GM23338 (cell line): ENCODE measurements at regions not wholly inside any gene's neighbourhood (a gene's known extent, or its start where the extent isn't known, plus 50 kb on each side); places are given as distances from the start of the nearest gene placed in this dataset.

Experiments used
- ATAC-seq: fragments of 200-7000 bp; cut with Tn5 transposase; 3 replicates; pipeline ENCODE4 v1.9.1; 2020
- DNase-seq: peaks from one replicate; pipeline ENCODE4 v3.0.0-alpha.2; 2015; ENCODE audit warnings: low spot score
- H2AFZ ChIP-seq: fragments of 200-600 bp; sonication (generic); 2 replicates; pipeline ENCODE4 v1.8.0; 2016; ENCODE audit warnings: antibody characterized with exemption, mild to moderate bottlenecking, moderate library complexity
- H3F3A ChIP-seq: fragments of 200-600 bp; sonication (generic); replicated peaks from 2 replicates; pipeline ENCODE4 v1.8.0; 2017; ENCODE audit warnings: antibody characterized with exemption, mixed run types, low read depth
- H3K27ac ChIP-seq: fragments of 200-600 bp; sonication (generic); 2 replicates; pipeline ENCODE4 v1.6.1; 2016; ENCODE audit warnings: low read depth
- H3K27me3 ChIP-seq: fragments of 200-600 bp; sonication (generic); 2 replicates; pipeline ENCODE4 v1.8.0; 2016; ENCODE audit warnings: mild to moderate bottlenecking, mixed run types, moderate library complexity; ENCODE audit not compliant: insufficient read depth
- H3K36me3 ChIP-seq: fragments of 200-600 bp; sonication (generic); 2 replicates; pipeline ENCODE4 v1.8.0; 2016; ENCODE audit warnings: mild to moderate bottlenecking; ENCODE audit not compliant: insufficient read depth
- H3K4me1 ChIP-seq: fragments of 200-600 bp; sonication (generic); 2 replicates; pipeline ENCODE4 v1.8.0; 2016; ENCODE audit warnings: mild to moderate bottlenecking, moderate library complexity; ENCODE audit not compliant: insufficient read depth
- H3K4me2 ChIP-seq: fragments of 200-600 bp; sonication (generic); 2 replicates; pipeline ENCODE4 v1.7.1; 2017; ENCODE audit warnings: mixed run types
- H3K4me3 ChIP-seq: fragments of 200-600 bp; sonication (generic); 2 replicates; pipeline ENCODE4 v1.6.1; 2016; ENCODE audit warnings: mixed run types
- H3K79me2 ChIP-seq: fragments of 200-600 bp; sonication (generic); replicated peaks from 2 replicates; pipeline ENCODE4 v1.8.0; 2017; ENCODE audit warnings: mild to moderate bottlenecking; ENCODE audit not compliant: insufficient read depth
- H3K9me2 ChIP-seq: fragments of 200-600 bp; sonication (generic); 2 replicates; pipeline ENCODE4 v1.8.0; 2017; ENCODE audit not compliant: insufficient read depth
- H4K20me1 ChIP-seq: fragments of 200-600 bp; sonication (generic); replicated peaks from 2 replicates; pipeline ENCODE4 v1.8.0; 2017; ENCODE audit warnings: mild to moderate bottlenecking; ENCODE audit not compliant: insufficient read depth
- H3K27ac Mint-ChIP-seq: 2 replicates; pipeline ENCODE4 v1.8.0; 2020; ENCODE audit warnings: inconsistent platforms, mild to moderate bottlenecking, moderate library complexity, mixed read lengths
- H3K27me3 Mint-ChIP-seq: 3 replicates; pipeline ENCODE4 v1.8.0; 2022; ENCODE audit warnings: low read depth, mild to moderate bottlenecking, moderate library complexity, mixed read lengths, inconsistent platforms; ENCODE audit not compliant: insufficient read depth, poor library complexity
- H3K36me3 Mint-ChIP-seq: 3 replicates; pipeline ENCODE4 v1.8.0; 2021; ENCODE audit warnings: low read depth, mild to moderate bottlenecking, inconsistent platforms, moderate library complexity, mixed read lengths
- H3K4me1 Mint-ChIP-seq: 3 replicates; pipeline ENCODE4 v1.8.0; 2020; ENCODE audit warnings: mild to moderate bottlenecking, inconsistent platforms, mixed read lengths
- H3K4me3 Mint-ChIP-seq: 3 replicates; pipeline ENCODE4 v1.8.0; 2021; ENCODE audit warnings: moderate library complexity, mild to moderate bottlenecking, inconsistent platforms, mixed read lengths
- H3K9me3 Mint-ChIP-seq: 3 replicates; pipeline ENCODE4 v1.8.0; 2020; ENCODE audit warnings: moderate library complexity, mild to moderate bottlenecking, inconsistent platforms, mixed read lengths
- CREB1 ChIP-seq: fragments of 250-450 bp; sonication (Bioruptor Pico); IDR thresholded peaks from 2 replicates; pipeline ENCODE4 v1.5.0; 2020; ENCODE audit warnings: low read depth, mild to moderate bottlenecking, moderate library complexity
- CTCF ChIP-seq, 2 experiments: fragments of 200-600 bp in 1 of 2; sonication (generic) in 1 of 2; conservative IDR thresholded peaks; 2 replicates each; pipeline versions ENCODE4 v1.5.1 to v1.6.1; 2016 to 2017; ENCODE audit warnings: antibody characterized with exemption in 2 of 2, low read depth in 2 of 2, mild to moderate bottlenecking in 2 of 2, moderate library complexity in 1 of 2
- ETS1 ChIP-seq: IDR thresholded peaks from 2 replicates; pipeline ENCODE4 v1.6.1; 2016; ENCODE audit warnings: antibody characterized with exemption
- EZH2 ChIP-seq: fragments of 200-600 bp; sonication (generic); IDR thresholded peaks from one replicate; pipeline ENCODE4 v1.8.0; 2017; ENCODE audit warnings: antibody characterized with exemption, mild to moderate bottlenecking, low read depth; ENCODE audit not compliant: unreplicated experiment
- EZH2phosphoT487 ChIP-seq: fragments of 200-600 bp; sonication (generic); IDR thresholded peaks from one replicate; pipeline ENCODE4 v1.8.1; 2018; ENCODE audit warnings: antibody characterized with exemption; ENCODE audit not compliant: unreplicated experiment
- JUNB ChIP-seq: IDR thresholded peaks from one replicate; pipeline ENCODE4 v1.6.1; 2016; ENCODE audit warnings: antibody characterized with exemption; ENCODE audit not compliant: unreplicated experiment
- REST ChIP-seq: IDR thresholded peaks from one replicate; pipeline ENCODE4 v1.6.1; 2018; ENCODE audit warnings: antibody characterized with exemption; ENCODE audit not compliant: unreplicated experiment
- STAT1 ChIP-seq: IDR thresholded peaks from one replicate; pipeline ENCODE4 v1.6.1; 2016; ENCODE audit warnings: antibody characterized with exemption; ENCODE audit not compliant: unreplicated experiment
- ZNF114 ChIP-seq: fragments of 250-450 bp; sonication (Bioruptor Pico); IDR thresholded peaks from 2 replicates; pipeline ENCODE4 v1.5.0; 2020; ENCODE audit warnings: mild to moderate bottlenecking, moderate library complexity
- ZNF331 ChIP-seq: fragments of 250-450 bp; sonication (Bioruptor Pico); IDR thresholded peaks from 2 replicates; pipeline ENCODE4 v1.5.0; 2020; ENCODE audit warnings: low read depth, mild to moderate bottlenecking, moderate library complexity

- TF ChIP-seq CREB1 (CRISPR knock-in tag) (no peak), ZNF114 (CRISPR knock-in tag) (no peak), ZNF331 (CRISPR knock-in tag) (no peak), CTCF (conservative IDR thresholded peaks at IDR 0.05; ENCODE audit: low read depth in 2 of 2) (no peak), JUNB (no peak), ETS1 (no peak), EZH2 (no peak)
Measured at GRCh38 chr4:167541286-167541685, 307.0 kb upstream of the SPOCK3 start (continued).

- H3K4me1 Mint-ChIP-seq: no peaks in the 10 kb centered on the region
- Histone ChIP-seq H3K36me3 (no peaks in the 10 kb centered on the region), H3K4me2 (no peak overlapping the region), H3K4me3 (no peak overlapping the region), H3K27ac (no peak overlapping the region), H3K79me2 (no peaks in the 10 kb centered on the region), H3K27me3 (no peaks in the 10 kb centered on the region), H4K20me1 (no peaks in the 10 kb centered on the region), H3K4me1 (no peaks in the 10 kb centered on the region), H3K9me2 (no peaks in the 10 kb centered on the region), H3F3A (no peaks in the 10 kb centered on the region), H2AFZ (no peak overlapping the region)
- DNase-seq: no peak
- no peak overlapping the region for H3K27ac Mint-ChIP-seq
- no peak overlapping the region for H3K4me3 Mint-ChIP-seq
- H3K9me3 Mint-ChIP-seq: peaks cover 16% of the 10 kb centered on the region
- TF ChIP-seq EZH2 (no peak), EZH2phosphoT487 (no peak), ZNF331 (CRISPR knock-in tag) (no peak)
- peaks cover 2% of the 10 kb centered on the region for H3K27me3 Mint-ChIP-seq
- H3K36me3 Mint-ChIP-seq: peaks cover 3% of the 10 kb centered on the region; the same call in 1 of the 3 replicates
- ATAC-seq: no peak
Measured at GRCh38 chr4:167544391-167544790, 310.1 kb upstream of the SPOCK3 start.

GRCh38 chr4:167550021-167550420, 315.7 kb upstream of the SPOCK3 start:
- no peak overlapping the region for H3K4me3 ChIP-seq
- H3K27ac Mint-ChIP-seq: no peak overlapping the region
- no peak for TF ChIP-seq ETS1
- no peak for TF ChIP-seq STAT1
- TF ChIP-seq REST: no peak

More at GRCh38 chr4:167550021-167550420, 315.7 kb upstream of the SPOCK3 start:
- Mint-ChIP-seq H3K4me1 (no peaks in the 10 kb centered on the region), H3K27me3 (no peaks in the 10 kb centered on the region), H3K4me3 (no peak overlapping the region), H3K9me3 (peaks cover 7% of the 10 kb centered on the region; the same call in 1 of the 3 replicates), H3K36me3 (no peaks in the 10 kb centered on the region)
- no peak overlapping the region for H2AFZ ChIP-seq
- H3K27ac ChIP-seq: no peak overlapping the region
- H3K27me3 ChIP-seq: no peaks in the 10 kb centered on the region
- no peaks in the 10 kb centered on the region for H4K20me1 ChIP-seq
- no peak for DNase-seq
- H3K4me1 ChIP-seq: no peaks in the 10 kb centered on the region
- no peaks in the 10 kb centered on the region for H3K36me3 ChIP-seq
- H3K9me2 ChIP-seq: no peaks in the 10 kb centered on the region; the same call in 1 of the 2 replicates
- H3K79me2 ChIP-seq: no peaks in the 10 kb centered on the region
- no peak overlapping the region for H3K4me2 ChIP-seq
- ATAC-seq: no peak
- no peaks in the 10 kb centered on the region for H3F3A ChIP-seq
